ENCODE measurements at regions not wholly inside any gene's neighbourhood (a gene's known extent, or its start where the extent isn't known, plus 50 kb on each side); places are given as distances from the start of the nearest gene placed in this dataset.

GRCh38 chr6:167474725-167475124, 149.8 kb downstream of the TTLL2 start (continued):
- TF ChIP-seq U2AF1 (optimal IDR thresholded peaks at IDR 0.05; ENCODE audit: low read depth, low read length) (no peak), ZNF746 (CRISPR knock-in tag; IDR thresholded peaks at IDR 0.05) (no peak), DPF2 (CRISPR knock-in tag; IDR thresholded peaks at IDR 0.05; ENCODE audit: borderline replicate concordance, low read depth) (no peak), ZNF687 (CRISPR knock-in tag; IDR thresholded peaks at IDR 0.05) (0 out of 2 replicates have a peak, but pooled peaks have one; percentile 28), FOXC1 (CRISPR knock-in tag; IDR thresholded peaks at IDR 0.05; ENCODE audit: borderline replicate concordance) (no peak), ZNF615 (CRISPR knock-in tag; IDR thresholded peaks at IDR 0.05; ENCODE audit: borderline replicate concordance) (no peak), RBAK (CRISPR knock-in tag; IDR thresholded peaks at IDR 0.05) (no peak), ZBTB34 (CRISPR knock-in tag; IDR thresholded peaks at IDR 0.05) (no peak), ZFP1 (CRISPR knock-in tag; IDR thresholded peaks at IDR 0.05) (no peak), RAD21 (CRISPR knock-in tag; IDR thresholded peaks at IDR 0.05) (peak; percentile 33; the same call in 1 of the 2 replicates), NFE2L1 (CRISPR knock-in tag; IDR thresholded peaks at IDR 0.05; ENCODE audit: borderline replicate concordance) (no peak), CTCF (CRISPR knock-in tag; IDR thresholded peaks at IDR 0.05) (peak; percentile 53), SALL1 (CRISPR knock-in tag; IDR thresholded peaks at IDR 0.05) (0 out of 2 replicates have a peak, but pooled peaks have one; percentile 13), MXI1 (IDR thresholded peaks at IDR 0.05; ENCODE audit: borderline replicate concordance, low read depth, low read length) (no peak), ZNF609 (CRISPR knock-in tag; IDR thresholded peaks at IDR 0.05; ENCODE audit: borderline replicate concordance) (no peak), ZMYM3 (CRISPR knock-in tag; IDR thresholded peaks at IDR 0.05) (no peak)
